H9 (cell line): ENCODE measurements at regions not wholly inside any gene's neighbourhood (a gene's known extent, or its start where the extent isn't known, plus 50 kb on each side); places are given as distances from the start of the nearest gene placed in this dataset.

Experiments used
- DNase-seq: peaks from one replicate; pipeline ENCODE4 v3.0.0-alpha.2; 2017
- H2AFZ ChIP-seq: one replicate; pipeline ENCODE4 v1.6.1; 2013; ENCODE audit warnings: mild to moderate bottlenecking, low read length, control low read depth, moderate library complexity
- H2AK5ac ChIP-seq: 2 replicates; pipeline ENCODE4 v1.6.1; 2013; ENCODE audit warnings: low read length, control low read depth, mixed read lengths; ENCODE audit not compliant: insufficient read length
- H2BK120ac ChIP-seq: one replicate; pipeline ENCODE4 v1.6.1; 2013; ENCODE audit warnings: low read depth, mild to moderate bottlenecking, low read length, control low read depth, inconsistent platforms; ENCODE audit not compliant: poor library complexity, severe bottlenecking
- H2BK12ac ChIP-seq: 2 replicates; pipeline ENCODE4 v1.6.1; 2013; ENCODE audit warnings: low read length, control low read depth, mixed read lengths, low read depth; ENCODE audit not compliant: insufficient read length
- H2BK15ac ChIP-seq: 2 replicates; pipeline ENCODE4 v1.6.1; 2013; ENCODE audit warnings: low read depth, low read length, control low read depth
- H2BK20ac ChIP-seq: one replicate; pipeline ENCODE4 v1.6.1; 2013; ENCODE audit warnings: low read depth, mild to moderate bottlenecking, low read length, control low read depth, inconsistent platforms; ENCODE audit not compliant: poor library complexity, severe bottlenecking
- H2BK5ac ChIP-seq: 2 replicates; pipeline ENCODE4 v1.6.1; 2013; ENCODE audit warnings: low read length, control low read depth, mixed read lengths; ENCODE audit not compliant: insufficient read length
- H3K14ac ChIP-seq: 2 replicates; pipeline ENCODE4 v1.6.1; 2013; ENCODE audit warnings: low read length, control low read depth; ENCODE audit not compliant: insufficient read depth
- H3K18ac ChIP-seq: 2 replicates; pipeline ENCODE4 v1.6.1; 2013; ENCODE audit warnings: low read depth, mild to moderate bottlenecking, mixed read lengths, low read length, control low read depth; ENCODE audit not compliant: insufficient read length
- H3K23ac ChIP-seq: 2 replicates; pipeline ENCODE4 v1.6.1; 2013; ENCODE audit warnings: low read length, control low read depth, mixed read lengths, low read depth; ENCODE audit not compliant: insufficient read length
- H3K23me2 ChIP-seq: 2 replicates; pipeline ENCODE4 v1.6.1; 2013; ENCODE audit warnings: low read depth, mild to moderate bottlenecking, mixed read lengths, low read length, control low read depth; ENCODE audit not compliant: insufficient read length, poor library complexity, severe bottlenecking
- H3K27ac ChIP-seq: 2 replicates; pipeline ENCODE4 v1.5.1; 2013; ENCODE audit warnings: low read length, control low read depth, mixed read lengths, low read depth; ENCODE audit not compliant: insufficient read length
- H3K27me3 ChIP-seq: 2 replicates; pipeline ENCODE4 v1.6.1; 2013; ENCODE audit warnings: low read length, control low read depth, inconsistent platforms; ENCODE audit not compliant: insufficient read depth
- H3K4ac ChIP-seq: 2 replicates; pipeline ENCODE4 v1.6.1; 2013; ENCODE audit warnings: low read depth, mild to moderate bottlenecking, control low read depth, inconsistent platforms, low read length, moderate library complexity
- H3K4me1 ChIP-seq: 2 replicates; pipeline ENCODE4 v1.6.1; 2013; ENCODE audit warnings: low read length, control low read depth, inconsistent platforms; ENCODE audit not compliant: insufficient read depth
- H3K4me2 ChIP-seq: 2 replicates; pipeline ENCODE4 v1.6.1; 2013; ENCODE audit warnings: low read length, control low read depth, mixed read lengths; ENCODE audit not compliant: insufficient read length, insufficient read depth
- H3K56ac ChIP-seq: 2 replicates; pipeline ENCODE4 v1.6.1; 2013; ENCODE audit warnings: low read depth, mild to moderate bottlenecking, mixed read lengths, low read length, control low read depth; ENCODE audit not compliant: insufficient read length
- H3K79me1 ChIP-seq: 2 replicates; pipeline ENCODE4 v1.6.1; 2013; ENCODE audit warnings: low read depth, mild to moderate bottlenecking, moderate library complexity, low read length, control low read depth, inconsistent platforms; ENCODE audit not compliant: insufficient read depth, poor library complexity, severe bottlenecking
- H3K79me2 ChIP-seq: 2 replicates; pipeline ENCODE4 v1.6.1; 2013; ENCODE audit warnings: low read length, control low read depth, inconsistent platforms; ENCODE audit not compliant: insufficient read depth
- H3K9ac ChIP-seq: 2 replicates; pipeline ENCODE4 v1.6.1; 2013; ENCODE audit warnings: low read length, control low read depth, mixed read lengths; ENCODE audit not compliant: insufficient read length; ENCODE audit errors: extremely low read depth
- H3K9me3 ChIP-seq: one replicate; pipeline ENCODE4 v1.6.1; 2013; ENCODE audit warnings: low read depth, low read length, inconsistent platforms; ENCODE audit not compliant: control insufficient read depth
- H3T11ph ChIP-seq: one replicate; pipeline ENCODE4 v1.6.1; 2013; ENCODE audit warnings: mild to moderate bottlenecking, low read length, control low read depth, inconsistent platforms
- H4K20me1 ChIP-seq: one replicate; pipeline ENCODE4 v1.6.1; 2013; ENCODE audit not compliant: control insufficient read depth, insufficient read length, insufficient read depth
- H4K5ac ChIP-seq: 2 replicates; pipeline ENCODE4 v1.6.1; 2013; ENCODE audit warnings: low read depth, mild to moderate bottlenecking, mixed read lengths, low read length, control low read depth; ENCODE audit not compliant: insufficient read length
- H4K8ac ChIP-seq: replicated peaks from 2 replicates; pipeline ENCODE4 v1.6.1; 2013; ENCODE audit warnings: low read length, control low read depth, mixed read lengths, low read depth; ENCODE audit not compliant: insufficient read length
- H4K91ac ChIP-seq: 2 replicates; pipeline ENCODE4 v1.6.1; 2013; ENCODE audit warnings: low read depth, mild to moderate bottlenecking, moderate library complexity, mixed read lengths, low read length, control low read depth; ENCODE audit not compliant: insufficient read length
- H3K27ac Mint-ChIP-seq, 3 experiments: 2 replicates in 2 of 3; 3 replicates in 1 of 3; pipeline ENCODE4 v1.8.0; 2020 to 2021; ENCODE audit warnings: mixed read lengths in 3 of 3, mild to moderate bottlenecking in 1 of 3, moderate library complexity in 1 of 3
- H3K27me3 Mint-ChIP-seq: 2 replicates; pipeline ENCODE4 v1.8.0; 2021; ENCODE audit warnings: low read depth, mild to moderate bottlenecking, moderate library complexity, mixed read lengths
- H3K36me3 Mint-ChIP-seq, 3 experiments: 2 replicates in 2 of 3; 3 replicates in 1 of 3; pipeline ENCODE4 v1.8.0; 2020 to 2021; ENCODE audit warnings: low read depth in 3 of 3, mixed read lengths in 3 of 3; ENCODE audit not compliant: insufficient read depth in 1 of 3
- H3K4me1 Mint-ChIP-seq, 2 experiments: 2 replicates each; pipeline ENCODE4 v1.8.0; 2020; ENCODE audit warnings: mixed read lengths in 2 of 2
- H3K4me3 Mint-ChIP-seq, 2 experiments: 2 replicates in 1 of 2; 3 replicates in 1 of 2; pipeline ENCODE4 v1.8.0; 2020 to 2021; ENCODE audit warnings: mild to moderate bottlenecking in 2 of 2, mixed read lengths in 2 of 2, moderate library complexity in 1 of 2
- H3K9me3 Mint-ChIP-seq, 2 experiments: 2 replicates in 1 of 2; 3 replicates in 1 of 2; pipeline ENCODE4 v1.8.0; 2020; ENCODE audit warnings: mild to moderate bottlenecking in 2 of 2, mixed read lengths in 2 of 2, moderate library complexity in 1 of 2
- WGBS: extraction: QIAGEN DNeasy Blood & Tissue Kit; methylation state at CpG from one replicate; pipeline ENCODE4 v1.1.7; 2013; ENCODE audit warnings: missing lambda C conversion rate, low lambda C conversion rate, mixed read lengths; ENCODE audit not compliant: insufficient read length; ENCODE audit errors: extremely low coverage; 5-methylcytosine and 5-hydroxymethylcytosine counted together
- TF ChIP-seq, protein P1 (sequence below): fragments of 200-600 bp; sonication (generic); conservative IDR thresholded peaks from 3 replicates; pipeline ENCODE4 v1.8.0; 2021; ENCODE audit warnings: antibody characterized with exemption, mild to moderate bottlenecking

GRCh38 chr5:174596429-174596828 is 128.0 kb upstream of the MSX2 start:
- H3K27me3 Mint-ChIP-seq = no peaks in the 10 kb centered on the region
- peaks cover 10 to 14% of the 10 kb centered on the region in 2 experiments for H3K4me1 Mint-ChIP-seq
- H3K27me3 ChIP-seq = no peaks in the 10 kb centered on the region
- H2BK12ac ChIP-seq = no peak overlapping the region
- no peak overlapping the region for H2BK5ac ChIP-seq
- H3K79me2 ChIP-seq = no peaks in the 10 kb centered on the region
- no peak overlapping the region for H3T11ph ChIP-seq
- no peak overlapping the region for H3K4me3 Mint-ChIP-seq
- TF ChIP-seq, protein P1, sequence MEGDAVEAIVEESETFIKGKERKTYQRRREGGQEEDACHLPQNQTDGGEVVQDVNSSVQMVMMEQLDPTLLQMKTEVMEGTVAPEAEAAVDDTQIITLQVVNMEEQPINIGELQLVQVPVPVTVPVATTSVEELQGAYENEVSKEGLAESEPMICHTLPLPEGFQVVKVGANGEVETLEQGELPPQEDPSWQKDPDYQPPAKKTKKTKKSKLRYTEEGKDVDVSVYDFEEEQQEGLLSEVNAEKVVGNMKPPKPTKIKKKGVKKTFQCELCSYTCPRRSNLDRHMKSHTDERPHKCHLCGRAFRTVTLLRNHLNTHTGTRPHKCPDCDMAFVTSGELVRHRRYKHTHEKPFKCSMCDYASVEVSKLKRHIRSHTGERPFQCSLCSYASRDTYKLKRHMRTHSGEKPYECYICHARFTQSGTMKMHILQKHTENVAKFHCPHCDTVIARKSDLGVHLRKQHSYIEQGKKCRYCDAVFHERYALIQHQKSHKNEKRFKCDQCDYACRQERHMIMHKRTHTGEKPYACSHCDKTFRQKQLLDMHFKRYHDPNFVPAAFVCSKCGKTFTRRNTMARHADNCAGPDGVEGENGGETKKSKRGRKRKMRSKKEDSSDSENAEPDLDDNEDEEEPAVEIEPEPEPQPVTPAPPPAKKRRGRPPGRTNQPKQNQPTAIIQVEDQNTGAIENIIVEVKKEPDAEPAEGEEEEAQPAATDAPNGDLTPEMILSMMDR = no peak
- peaks cover 6% of the 10 kb centered on the region; the same call in 1 of the 2 replicates for H3K4me1 ChIP-seq
- H3K27ac Mint-ChIP-seq = no peak overlapping the region
- no peak overlapping the region for H2BK20ac ChIP-seq
- no peak overlapping the region for H2BK15ac ChIP-seq
- H3K4ac ChIP-seq = no peak overlapping the region
- H3K23ac ChIP-seq = no peak overlapping the region
- no peaks in the 10 kb centered on the region for H4K20me1 ChIP-seq
- no peak overlapping the region for H3K27ac ChIP-seq
- H3K79me1 ChIP-seq = no peaks in the 10 kb centered on the region
- no peak overlapping the region for H3K4me2 ChIP-seq
- no peak overlapping the region for H4K91ac ChIP-seq
- H3K9me3 Mint-ChIP-seq = no peaks in the 10 kb centered on the region; a peak in 1 of 5 replicates
- H3K36me3 Mint-ChIP-seq = no peaks in the 10 kb centered on the region
- H2BK120ac ChIP-seq = no peak overlapping the region
- no peak overlapping the region for H3K9ac ChIP-seq
- no peak overlapping the region for H4K5ac ChIP-seq
- H3K23me2 ChIP-seq = no peaks in the 10 kb centered on the region
- H3K18ac ChIP-seq = no peak overlapping the region
- H2AK5ac ChIP-seq = no peak overlapping the region
- no peak overlapping the region for H2AFZ ChIP-seq
- no peak overlapping the region for H4K8ac ChIP-seq
- no peak for DNase-seq
- no CpG with 5 or more reads among the region's 1 CpG for WGBS
- no peak overlapping the region for H3K56ac ChIP-seq
- H3K14ac ChIP-seq = no peak overlapping the region
- no peaks in the 10 kb centered on the region for H3K9me3 ChIP-seq
